ENCODE measurements at regions not wholly inside any gene's neighbourhood (a gene's known extent, or its start where the extent isn't known, plus 50 kb on each side); places are given as distances from the start of the nearest gene placed in this dataset.

GRCh38 chr1:4309676-4310320, 344.6 kb upstream of the AJAP1 start:
- no peak for DNase-seq (ENCODE audit: extremely low spot score)
- Histone ChIP-seq H3K4me1 (no peaks in the 10 kb centered on the region), H3K36me3 (no peaks in the 10 kb centered on the region), H3K27ac (replicated peaks in 1 of 4) (no peak overlapping the region), H3K9me3 (peaks cover 0 to 15% (median 11%) of the 10 kb centered on the region in 4 donors), H3K4me3 (no peak overlapping the region), H3K27me3 (peaks cover 0 to 16% (median 0%) of the 10 kb centered on the region in 4 donors)
- 61% methylated on average over 5 of the region's 9 CpGs for WGBS
- no peak for TF ChIP-seq EP300 (IDR thresholded peaks at IDR 0.05)
- TF ChIP-seq POLR2A (IDR thresholded peaks at IDR 0.05; ENCODE audit: low read depth), result no peak
- TF ChIP-seq POLR2AphosphoS5 (IDR thresholded peaks at IDR 0.05), result no peak
- intact Hi-C loops (cut with DNase I), result no loop called here

- peaks cover 0 to 13% (median 0%) of the 10 kb centered on the region in 4 donors for H3K27me3 ChIP-seq
- H3K36me3 ChIP-seq, result no peaks in the 10 kb centered on the region
- H3K27ac ChIP-seq (replicated peaks in 1 of 4), result no peak overlapping the region
- H3K4me1 ChIP-seq, result no peaks in the 10 kb centered on the region
- H3K9me3 ChIP-seq, result peaks cover 0 to 21% (median 14%) of the 10 kb centered on the region in 4 donors
- no peak for TF ChIP-seq EP300 (IDR thresholded peaks at IDR 0.05)
- no peak for TF ChIP-seq POLR2A (IDR thresholded peaks at IDR 0.05; ENCODE audit: low read depth)
- TF ChIP-seq POLR2AphosphoS5 (IDR thresholded peaks at IDR 0.05), result no peak
- no peak for TF ChIP-seq CTCF (IDR thresholded peaks at IDR 0.05)
- intact Hi-C loops (cut with DNase I), result no loop called here
- DNase-seq (ENCODE audit: extremely low spot score), result no peak
- WGBS, result 90% methylated on average over 9 of the region's 9 CpGs
- H3K4me3 ChIP-seq, result no peak overlapping the region
These were observed 343.9 kb upstream of the AJAP1 start for GRCh38 chr1:4310396-4310923.

- H3K9me3 ChIP-seq, result peaks cover 0 to 23% (median 15%) of the 10 kb centered on the region in 4 donors
- no peaks in the 10 kb centered on the region for H3K36me3 ChIP-seq
- WGBS, result 76% methylated on average over 6 of the region's 6 CpGs
These were observed 342.4 kb upstream of the AJAP1 start for GRCh38 chr1:4312024-4312423.

GRCh38 chr1:4315202-4315601, 339.2 kb upstream of the AJAP1 start:
- no peak for DNase-seq (ENCODE audit: extremely low spot score)
- Histone ChIP-seq H3K27ac (replicated peaks in 1 of 4) (no peak overlapping the region), H3K9me3 (peaks cover 0 to 23% (median 15%) of the 10 kb centered on the region in 4 donors), H3K4me3 (no peak overlapping the region), H3K27me3 (peaks cover 0 to 8% (median 0%) of the 10 kb centered on the region in 4 donors), H3K4me1 (no peaks in the 10 kb centered on the region), H3K36me3 (no peaks in the 10 kb centered on the region)
- intact Hi-C loops (cut with DNase I), result no loop called here
- TF ChIP-seq POLR2AphosphoS5 (IDR thresholded peaks at IDR 0.05), result no peak
- TF ChIP-seq CTCF (IDR thresholded peaks at IDR 0.05), result no peak
- TF ChIP-seq POLR2A (IDR thresholded peaks at IDR 0.05; ENCODE audit: low read depth), result no peak
- no peak for TF ChIP-seq EP300 (IDR thresholded peaks at IDR 0.05)
- 77% methylated on average over 4 of the region's 4 CpGs for WGBS

More at GRCh38 chr1:4312024-4312423, 342.4 kb upstream of the AJAP1 start:
- H3K4me1 ChIP-seq, result no peaks in the 10 kb centered on the region
- no peak for TF ChIP-seq CTCF (IDR thresholded peaks at IDR 0.05)
- TF ChIP-seq EP300 (IDR thresholded peaks at IDR 0.05), result no peak
- no peak for TF ChIP-seq POLR2A (IDR thresholded peaks at IDR 0.05; ENCODE audit: low read depth)
- TF ChIP-seq POLR2AphosphoS5 (IDR thresholded peaks at IDR 0.05), result no peak
- H3K27ac ChIP-seq (replicated peaks in 1 of 4), result no peak overlapping the region
- H3K4me3 ChIP-seq, result no peak overlapping the region
- DNase-seq (ENCODE audit: extremely low spot score), result no peak
- peaks cover 0 to 13% (median 0%) of the 10 kb centered on the region in 4 donors for H3K27me3 ChIP-seq
- intact Hi-C loops (cut with DNase I), result no loop called here

GRCh38 chr1:4317207-4317606, 337.2 kb upstream of the AJAP1 start:
- Histone ChIP-seq H3K36me3 (no peaks in the 10 kb centered on the region), H3K9me3 (peaks cover 0 to 23% (median 15%) of the 10 kb centered on the region in 4 donors), H3K27me3 (peaks cover 0 to 9% (median 0%) of the 10 kb centered on the region in 4 donors), H3K4me3 (no peak overlapping the region), H3K4me1 (no peaks in the 10 kb centered on the region), H3K27ac (replicated peaks in 1 of 4) (no peak overlapping the region)
- no peak for TF ChIP-seq POLR2A (IDR thresholded peaks at IDR 0.05; ENCODE audit: low read depth)
- no peak for TF ChIP-seq CTCF (IDR thresholded peaks at IDR 0.05)
- no peak for TF ChIP-seq POLR2AphosphoS5 (IDR thresholded peaks at IDR 0.05)
- no peak for TF ChIP-seq EP300 (IDR thresholded peaks at IDR 0.05)
- intact Hi-C loops (cut with DNase I), result no loop called here
- no peak for DNase-seq (ENCODE audit: extremely low spot score)
- 86% methylated on average over 6 of the region's 6 CpGs for WGBS
